Adrenal gland (tissue), 9 donors: ENCODE measurements at regions not wholly inside any gene's neighbourhood (a gene's known extent, or its start where the extent isn't known, plus 50 kb on each side); places are given as distances from the start of the nearest gene placed in this dataset.

ENCODE experiments used
- DNase-seq, 7 donors: peaks; one replicate each; pipeline ENCODE4 v3.0.0-alpha.2; 2019 to 2020
- H3K27ac ChIP-seq, 5 donors: fragments of 200-600 bp; sonication (generic) in 4 of 5; 1 replicate in 3 of 5; 2 replicates in 2 of 5; pipeline versions ENCODE4 v1.5.1 to v1.8.0; 2016 to 2020; ENCODE audit warnings: mild to moderate bottlenecking in 1 of 5
- H3K27me3 ChIP-seq: fragments of 200-600 bp; 2 replicates; pipeline ENCODE4 v1.8.0; 2021
- H3K36me3 ChIP-seq, 2 donors: fragments of 200-600 bp; replicated peaks in 1 of 2; 1 replicate in 1 of 2; 2 replicates in 1 of 2; pipeline versions ENCODE4 v1.5.1 to v1.8.0; 2018 to 2022
- H3K4me1 ChIP-seq, 2 donors: fragments of 200-600 bp; replicated peaks in 1 of 2; 1 replicate in 1 of 2; 2 replicates in 1 of 2; pipeline versions ENCODE4 v1.5.1 to v1.8.0; 2018 to 2021
- H3K4me3 ChIP-seq, 4 donors: fragments of 200-600 bp; sonication (generic) in 3 of 4; one replicate each; pipeline ENCODE4 v1.5.1; 2016 to 2018
- H3K9me3 ChIP-seq, 3 donors: fragments of 200-600 bp; sonication (generic) in 1 of 3; replicated peaks in 1 of 3; 1 replicate in 2 of 3; 2 replicates in 1 of 3; pipeline versions ENCODE4 v1.5.1 to v1.8.0; 2016 to 2021
- CTCF ChIP-seq, 6 experiments: fragments of 450-650 bp in 4 of 6; fragments of 200-600 bp in 2 of 6; sonication (generic) in 1 of 6; IDR thresholded peaks; 1 replicate in 5 of 6; 2 replicates in 1 of 6; pipeline versions ENCODE4 v1.5.1 to v1.8.0; 2016 to 2021; ENCODE audit warnings: antibody characterized with exemption in 6 of 6, mild to moderate bottlenecking in 2 of 6, moderate library complexity in 1 of 6
- POLR2A ChIP-seq, 2 donors: fragments of 450-650 bp; IDR thresholded peaks; one replicate each; pipeline ENCODE4 v1.6.1; 2017; ENCODE audit warnings: antibody characterized with exemption in 2 of 2, mild to moderate bottlenecking in 2 of 2, moderate library complexity in 1 of 2
- WGBS, 4 donors: extraction: QIAGEN DNeasy Blood & Tissue Kit in 2 of 4; methylation state at CpG; one replicate each; pipeline versions ENCODE4 v1.1.5 to v1.1.7; 2013 to 2017; 5-methylcytosine and 5-hydroxymethylcytosine counted together
- intact Hi-C, 2 donors: fragments of 100-400 bp; cut with DNase I; formaldehyde crosslinking; loops; one replicate each; pipeline versions ENCODE4 v1.14.1 to v1.15.0; 2022 to 2023
- donor health status: healthy with polysubstance abuse.
- donor health status: Bipolar disorder and iron deficiency.
- donor health status: DM: yes; HTN: yes; CAD: no.
- donor health status: DM: no; HTN: no; CAD: no.
- donor health status: DM: no; HTN: no; CAD: no.

GRCh38 chr13:112639521-112639920 lies 50.3 kb upstream of the ATP11A start:
- Histone ChIP-seq H3K4me3 (no peak overlapping the region), H3K36me3 (no peaks in the 10 kb centered on the region), H3K27me3 (peaks cover 16% of the 10 kb centered on the region), H3K4me1 (no peaks in the 10 kb centered on the region), H3K9me3 (no peaks in the 10 kb centered on the region), H3K27ac (no peak overlapping the region)
- TF ChIP-seq CTCF (IDR thresholded peaks at IDR 0.05) (no peak), POLR2A (IDR thresholded peaks at IDR 0.05) (no peak)
- intact Hi-C loops, result loop anchor here in 1 of 2 donors (5.0 kb wide), 1 partner anchor 233 kb away; no protein-coding TSS in a partner anchor
- DNase-seq, result no peak
- 54 to 60% (median 56%) methylated on average over 5 of the region's 5 CpGs for WGBS, 4 donors

- Histone ChIP-seq H3K27ac (no peak overlapping the region), H3K27me3 (peaks cover 16% of the 10 kb centered on the region), H3K9me3 (no peaks in the 10 kb centered on the region), H3K4me3 (no peak overlapping the region), H3K36me3 (no peaks in the 10 kb centered on the region), H3K4me1 (no peaks in the 10 kb centered on the region)
- TF ChIP-seq CTCF (IDR thresholded peaks at IDR 0.05) (no peak), POLR2A (IDR thresholded peaks at IDR 0.05) (no peak)
- intact Hi-C loops, result loop anchor here in 1 of 2 donors (5.0 kb wide), 1 partner anchor 233 kb away; no protein-coding TSS in a partner anchor
- no peak for DNase-seq
- 59 to 68% (median 66%) methylated on average over 10 of the region's 10 CpGs for WGBS, 4 donors
Measured at GRCh38 chr13:112638919-112639318, 50.9 kb upstream of the ATP11A start.

GRCh38 chr13:112638157-112638750 lies 50.3 kb upstream of the TUBGCP3 start:
- peaks cover 16% of the 10 kb centered on the region for H3K27me3 ChIP-seq
- no peaks in the 10 kb centered on the region for H3K36me3 ChIP-seq
- peak in 1 of 7 donors; percentile 31 for DNase-seq
- no peaks in the 10 kb centered on the region for H3K9me3 ChIP-seq
- TF ChIP-seq POLR2A (IDR thresholded peaks at IDR 0.05) (no peak), CTCF (IDR thresholded peaks at IDR 0.05) (no peak)
- intact Hi-C loops, result loop anchor here in 1 of 2 donors (5.0 kb wide), 1 partner anchor 234 kb away; no protein-coding TSS in a partner anchor
- no peak overlapping the region for H3K27ac ChIP-seq
- H3K4me3 ChIP-seq, result no peak overlapping the region
- H3K4me1 ChIP-seq, result no peaks in the 10 kb centered on the region
- WGBS, 4 donors, result 72 to 81% (median 76%) methylated on average over 24 of the region's 24 CpGs
